H9 (cell line): ENCODE measurements at regions not wholly inside any gene's neighbourhood (a gene's known extent, or its start where the extent isn't known, plus 50 kb on each side); places are given as distances from the start of the nearest gene placed in this dataset.

Experiments
- DNase-seq: peaks from one replicate; pipeline ENCODE4 v3.0.0-alpha.2; 2017
- H2AFZ ChIP-seq: one replicate; pipeline ENCODE4 v1.6.1; 2013; ENCODE audit warnings: mild to moderate bottlenecking, low read length, control low read depth, moderate library complexity
- H2AK5ac ChIP-seq: 2 replicates; pipeline ENCODE4 v1.6.1; 2013; ENCODE audit warnings: low read length, control low read depth, mixed read lengths; ENCODE audit not compliant: insufficient read length
- H2BK120ac ChIP-seq: one replicate; pipeline ENCODE4 v1.6.1; 2013; ENCODE audit warnings: low read depth, mild to moderate bottlenecking, low read length, control low read depth, inconsistent platforms; ENCODE audit not compliant: poor library complexity, severe bottlenecking
- H2BK12ac ChIP-seq: 2 replicates; pipeline ENCODE4 v1.6.1; 2013; ENCODE audit warnings: low read length, control low read depth, mixed read lengths, low read depth; ENCODE audit not compliant: insufficient read length
- H2BK15ac ChIP-seq: 2 replicates; pipeline ENCODE4 v1.6.1; 2013; ENCODE audit warnings: low read depth, low read length, control low read depth
- H2BK20ac ChIP-seq: one replicate; pipeline ENCODE4 v1.6.1; 2013; ENCODE audit warnings: low read depth, mild to moderate bottlenecking, low read length, control low read depth, inconsistent platforms; ENCODE audit not compliant: poor library complexity, severe bottlenecking
- H2BK5ac ChIP-seq: 2 replicates; pipeline ENCODE4 v1.6.1; 2013; ENCODE audit warnings: low read length, control low read depth, mixed read lengths; ENCODE audit not compliant: insufficient read length
- H3K14ac ChIP-seq: 2 replicates; pipeline ENCODE4 v1.6.1; 2013; ENCODE audit warnings: low read length, control low read depth; ENCODE audit not compliant: insufficient read depth
- H3K18ac ChIP-seq: 2 replicates; pipeline ENCODE4 v1.6.1; 2013; ENCODE audit warnings: low read depth, mild to moderate bottlenecking, mixed read lengths, low read length, control low read depth; ENCODE audit not compliant: insufficient read length
- H3K23ac ChIP-seq: 2 replicates; pipeline ENCODE4 v1.6.1; 2013; ENCODE audit warnings: low read length, control low read depth, mixed read lengths, low read depth; ENCODE audit not compliant: insufficient read length
- H3K23me2 ChIP-seq: 2 replicates; pipeline ENCODE4 v1.6.1; 2013; ENCODE audit warnings: low read depth, mild to moderate bottlenecking, mixed read lengths, low read length, control low read depth; ENCODE audit not compliant: insufficient read length, poor library complexity, severe bottlenecking
- H3K27ac ChIP-seq: 2 replicates; pipeline ENCODE4 v1.5.1; 2013; ENCODE audit warnings: low read length, control low read depth, mixed read lengths, low read depth; ENCODE audit not compliant: insufficient read length
- H3K27me3 ChIP-seq: 2 replicates; pipeline ENCODE4 v1.6.1; 2013; ENCODE audit warnings: low read length, control low read depth, inconsistent platforms; ENCODE audit not compliant: insufficient read depth
- H3K4ac ChIP-seq: 2 replicates; pipeline ENCODE4 v1.6.1; 2013; ENCODE audit warnings: low read depth, mild to moderate bottlenecking, control low read depth, inconsistent platforms, low read length, moderate library complexity
- H3K4me1 ChIP-seq: 2 replicates; pipeline ENCODE4 v1.6.1; 2013; ENCODE audit warnings: low read length, control low read depth, inconsistent platforms; ENCODE audit not compliant: insufficient read depth
- H3K4me2 ChIP-seq: 2 replicates; pipeline ENCODE4 v1.6.1; 2013; ENCODE audit warnings: low read length, control low read depth, mixed read lengths; ENCODE audit not compliant: insufficient read length, insufficient read depth
- H3K56ac ChIP-seq: 2 replicates; pipeline ENCODE4 v1.6.1; 2013; ENCODE audit warnings: low read depth, mild to moderate bottlenecking, mixed read lengths, low read length, control low read depth; ENCODE audit not compliant: insufficient read length
- H3K79me1 ChIP-seq: 2 replicates; pipeline ENCODE4 v1.6.1; 2013; ENCODE audit warnings: low read depth, mild to moderate bottlenecking, moderate library complexity, low read length, control low read depth, inconsistent platforms; ENCODE audit not compliant: insufficient read depth, poor library complexity, severe bottlenecking
- H3K79me2 ChIP-seq: 2 replicates; pipeline ENCODE4 v1.6.1; 2013; ENCODE audit warnings: low read length, control low read depth, inconsistent platforms; ENCODE audit not compliant: insufficient read depth
- H3K9ac ChIP-seq: 2 replicates; pipeline ENCODE4 v1.6.1; 2013; ENCODE audit warnings: low read length, control low read depth, mixed read lengths; ENCODE audit not compliant: insufficient read length; ENCODE audit errors: extremely low read depth
- H3K9me3 ChIP-seq: one replicate; pipeline ENCODE4 v1.6.1; 2013; ENCODE audit warnings: low read depth, low read length, inconsistent platforms; ENCODE audit not compliant: control insufficient read depth
- H3T11ph ChIP-seq: one replicate; pipeline ENCODE4 v1.6.1; 2013; ENCODE audit warnings: mild to moderate bottlenecking, low read length, control low read depth, inconsistent platforms
- H4K20me1 ChIP-seq: one replicate; pipeline ENCODE4 v1.6.1; 2013; ENCODE audit not compliant: control insufficient read depth, insufficient read length, insufficient read depth
- H4K5ac ChIP-seq: 2 replicates; pipeline ENCODE4 v1.6.1; 2013; ENCODE audit warnings: low read depth, mild to moderate bottlenecking, mixed read lengths, low read length, control low read depth; ENCODE audit not compliant: insufficient read length
- H4K8ac ChIP-seq: replicated peaks from 2 replicates; pipeline ENCODE4 v1.6.1; 2013; ENCODE audit warnings: low read length, control low read depth, mixed read lengths, low read depth; ENCODE audit not compliant: insufficient read length
- H4K91ac ChIP-seq: 2 replicates; pipeline ENCODE4 v1.6.1; 2013; ENCODE audit warnings: low read depth, mild to moderate bottlenecking, moderate library complexity, mixed read lengths, low read length, control low read depth; ENCODE audit not compliant: insufficient read length
- H3K27ac Mint-ChIP-seq, 3 experiments: 2 replicates in 2 of 3; 3 replicates in 1 of 3; pipeline ENCODE4 v1.8.0; 2020 to 2021; ENCODE audit warnings: mixed read lengths in 3 of 3, mild to moderate bottlenecking in 1 of 3, moderate library complexity in 1 of 3
- H3K27me3 Mint-ChIP-seq: 2 replicates; pipeline ENCODE4 v1.8.0; 2021; ENCODE audit warnings: low read depth, mild to moderate bottlenecking, moderate library complexity, mixed read lengths
- H3K36me3 Mint-ChIP-seq, 3 experiments: 2 replicates in 2 of 3; 3 replicates in 1 of 3; pipeline ENCODE4 v1.8.0; 2020 to 2021; ENCODE audit warnings: low read depth in 3 of 3, mixed read lengths in 3 of 3; ENCODE audit not compliant: insufficient read depth in 1 of 3
- H3K4me1 Mint-ChIP-seq, 2 experiments: 2 replicates each; pipeline ENCODE4 v1.8.0; 2020; ENCODE audit warnings: mixed read lengths in 2 of 2
- H3K4me3 Mint-ChIP-seq, 2 experiments: 2 replicates in 1 of 2; 3 replicates in 1 of 2; pipeline ENCODE4 v1.8.0; 2020 to 2021; ENCODE audit warnings: mild to moderate bottlenecking in 2 of 2, mixed read lengths in 2 of 2, moderate library complexity in 1 of 2
- H3K9me3 Mint-ChIP-seq, 2 experiments: 2 replicates in 1 of 2; 3 replicates in 1 of 2; pipeline ENCODE4 v1.8.0; 2020; ENCODE audit warnings: mild to moderate bottlenecking in 2 of 2, mixed read lengths in 2 of 2, moderate library complexity in 1 of 2
- whole genome bisulfite sequencing: extraction: QIAGEN DNeasy Blood & Tissue Kit; methylation state at CpG from one replicate; pipeline ENCODE4 v1.1.7; 2013; ENCODE audit warnings: missing lambda C conversion rate, low lambda C conversion rate, mixed read lengths; ENCODE audit not compliant: insufficient read length; ENCODE audit errors: extremely low coverage; 5-methylcytosine and 5-hydroxymethylcytosine counted together
- TF ChIP-seq, protein P1 (sequence below): fragments of 200-600 bp; sonication (generic); conservative IDR thresholded peaks from 3 replicates; pipeline ENCODE4 v1.8.0; 2021; ENCODE audit warnings: antibody characterized with exemption, mild to moderate bottlenecking

DNA sequence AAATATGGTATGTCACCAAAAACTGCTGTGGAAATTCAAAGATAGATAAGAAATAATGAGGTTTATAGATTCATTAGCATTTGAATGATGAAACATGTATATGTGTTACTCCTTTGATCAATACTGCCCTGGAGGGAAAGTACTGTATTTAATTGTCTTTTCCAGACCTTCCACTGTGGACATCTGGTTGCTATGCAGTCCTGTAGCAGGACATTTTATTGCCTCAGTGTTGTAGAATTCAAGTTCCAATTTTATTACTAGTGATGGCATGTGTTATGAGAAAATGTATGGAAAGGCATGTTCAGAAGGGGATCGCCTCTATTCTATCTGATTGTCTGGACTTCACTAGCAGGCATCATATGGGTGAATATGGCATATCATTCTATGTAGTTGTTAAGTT is 391.0 kb downstream of the TFAP2B start:
- peaks cover 8% of the 10 kb centered on the region for H3K27me3 Mint-ChIP-seq
- no peaks in the 10 kb centered on the region for H3K36me3 Mint-ChIP-seq
- H4K5ac ChIP-seq, result no peak overlapping the region
- no peak overlapping the region for H3K4me3 Mint-ChIP-seq
- H3K9ac ChIP-seq, result no peak overlapping the region
- WGBS, result no CpG with 5 or more reads among the region's 1 CpG
- no peak overlapping the region for H2BK15ac ChIP-seq
- no peak overlapping the region for H3T11ph ChIP-seq
- peaks cover 24 to 29% of the 10 kb centered on the region in 2 experiments for H3K4me1 Mint-ChIP-seq
- H2BK120ac ChIP-seq, result no peak overlapping the region
- TF ChIP-seq, protein P1, sequence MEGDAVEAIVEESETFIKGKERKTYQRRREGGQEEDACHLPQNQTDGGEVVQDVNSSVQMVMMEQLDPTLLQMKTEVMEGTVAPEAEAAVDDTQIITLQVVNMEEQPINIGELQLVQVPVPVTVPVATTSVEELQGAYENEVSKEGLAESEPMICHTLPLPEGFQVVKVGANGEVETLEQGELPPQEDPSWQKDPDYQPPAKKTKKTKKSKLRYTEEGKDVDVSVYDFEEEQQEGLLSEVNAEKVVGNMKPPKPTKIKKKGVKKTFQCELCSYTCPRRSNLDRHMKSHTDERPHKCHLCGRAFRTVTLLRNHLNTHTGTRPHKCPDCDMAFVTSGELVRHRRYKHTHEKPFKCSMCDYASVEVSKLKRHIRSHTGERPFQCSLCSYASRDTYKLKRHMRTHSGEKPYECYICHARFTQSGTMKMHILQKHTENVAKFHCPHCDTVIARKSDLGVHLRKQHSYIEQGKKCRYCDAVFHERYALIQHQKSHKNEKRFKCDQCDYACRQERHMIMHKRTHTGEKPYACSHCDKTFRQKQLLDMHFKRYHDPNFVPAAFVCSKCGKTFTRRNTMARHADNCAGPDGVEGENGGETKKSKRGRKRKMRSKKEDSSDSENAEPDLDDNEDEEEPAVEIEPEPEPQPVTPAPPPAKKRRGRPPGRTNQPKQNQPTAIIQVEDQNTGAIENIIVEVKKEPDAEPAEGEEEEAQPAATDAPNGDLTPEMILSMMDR, result no peak
- H3K27me3 ChIP-seq, result no peaks in the 10 kb centered on the region; the same call in 1 of the 2 replicates
- H3K4me1 ChIP-seq, result peaks cover 3% of the 10 kb centered on the region; the same call in 1 of the 2 replicates
- no peak overlapping the region for H3K18ac ChIP-seq
- H3K23ac ChIP-seq, result no peak overlapping the region
- no peak for DNase-seq
- no peaks in the 10 kb centered on the region for H3K79me2 ChIP-seq
- H2BK5ac ChIP-seq, result no peak overlapping the region
- H3K27ac ChIP-seq, result no peak overlapping the region
- H3K4me2 ChIP-seq, result no peak overlapping the region
- H3K4ac ChIP-seq, result no peak overlapping the region
- no peak overlapping the region for H4K8ac ChIP-seq
- H4K20me1 ChIP-seq, result no peaks in the 10 kb centered on the region
- H3K9me3 Mint-ChIP-seq, result no peaks in the 10 kb centered on the region
- H2AFZ ChIP-seq, result no peak overlapping the region
- no peaks in the 10 kb centered on the region for H3K23me2 ChIP-seq
- H3K56ac ChIP-seq, result no peak overlapping the region
- H3K27ac Mint-ChIP-seq, result no peak overlapping the region
- no peak overlapping the region for H2BK12ac ChIP-seq
- no peak overlapping the region for H4K91ac ChIP-seq
- H2AK5ac ChIP-seq, result no peak overlapping the region
- no peaks in the 10 kb centered on the region for H3K79me1 ChIP-seq
- no peak overlapping the region for H2BK20ac ChIP-seq
- H3K14ac ChIP-seq, result no peak overlapping the region
- no peaks in the 10 kb centered on the region for H3K9me3 ChIP-seq
